ENCODE measurements at regions not wholly inside any gene's neighbourhood (a gene's known extent, or its start where the extent isn't known, plus 50 kb on each side); places are given as distances from the start of the nearest gene placed in this dataset.

DNA sequence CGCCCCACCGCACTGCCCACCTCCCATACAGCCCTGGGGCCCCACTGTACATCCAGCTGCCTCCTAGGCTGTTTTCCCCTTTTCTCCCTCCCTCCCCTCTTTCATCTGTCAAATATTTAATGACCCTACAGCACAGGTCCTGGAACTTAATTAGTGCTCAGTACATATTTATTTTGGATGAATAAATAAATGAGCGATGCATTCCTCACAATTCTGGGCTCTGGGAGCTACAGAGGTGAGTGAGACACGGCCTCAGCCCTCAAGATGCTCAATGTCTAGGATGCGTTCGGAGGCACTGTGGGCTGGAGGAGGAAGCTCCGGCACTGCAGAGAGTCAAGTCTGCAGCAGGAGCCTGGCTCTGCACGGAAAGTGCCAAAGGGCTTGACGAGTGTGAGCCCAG is 175.0 kb downstream of the FAM43A start:
- DNase-seq (ENCODE audit: low read depth, low spot score): no peak
- TF ChIP-seq, protein P1, sequence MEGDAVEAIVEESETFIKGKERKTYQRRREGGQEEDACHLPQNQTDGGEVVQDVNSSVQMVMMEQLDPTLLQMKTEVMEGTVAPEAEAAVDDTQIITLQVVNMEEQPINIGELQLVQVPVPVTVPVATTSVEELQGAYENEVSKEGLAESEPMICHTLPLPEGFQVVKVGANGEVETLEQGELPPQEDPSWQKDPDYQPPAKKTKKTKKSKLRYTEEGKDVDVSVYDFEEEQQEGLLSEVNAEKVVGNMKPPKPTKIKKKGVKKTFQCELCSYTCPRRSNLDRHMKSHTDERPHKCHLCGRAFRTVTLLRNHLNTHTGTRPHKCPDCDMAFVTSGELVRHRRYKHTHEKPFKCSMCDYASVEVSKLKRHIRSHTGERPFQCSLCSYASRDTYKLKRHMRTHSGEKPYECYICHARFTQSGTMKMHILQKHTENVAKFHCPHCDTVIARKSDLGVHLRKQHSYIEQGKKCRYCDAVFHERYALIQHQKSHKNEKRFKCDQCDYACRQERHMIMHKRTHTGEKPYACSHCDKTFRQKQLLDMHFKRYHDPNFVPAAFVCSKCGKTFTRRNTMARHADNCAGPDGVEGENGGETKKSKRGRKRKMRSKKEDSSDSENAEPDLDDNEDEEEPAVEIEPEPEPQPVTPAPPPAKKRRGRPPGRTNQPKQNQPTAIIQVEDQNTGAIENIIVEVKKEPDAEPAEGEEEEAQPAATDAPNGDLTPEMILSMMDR (IDR thresholded peaks at IDR 0.05; ENCODE audit: low read depth, low read length): no peak
- in situ Hi-C loops (cut with HindIII; ENCODE audit: low sequenced_read_pairs): no loop called here
- H3K4me3 ChIP-seq (ENCODE audit: low read depth, low read length): no peak overlapping the region

DNA sequence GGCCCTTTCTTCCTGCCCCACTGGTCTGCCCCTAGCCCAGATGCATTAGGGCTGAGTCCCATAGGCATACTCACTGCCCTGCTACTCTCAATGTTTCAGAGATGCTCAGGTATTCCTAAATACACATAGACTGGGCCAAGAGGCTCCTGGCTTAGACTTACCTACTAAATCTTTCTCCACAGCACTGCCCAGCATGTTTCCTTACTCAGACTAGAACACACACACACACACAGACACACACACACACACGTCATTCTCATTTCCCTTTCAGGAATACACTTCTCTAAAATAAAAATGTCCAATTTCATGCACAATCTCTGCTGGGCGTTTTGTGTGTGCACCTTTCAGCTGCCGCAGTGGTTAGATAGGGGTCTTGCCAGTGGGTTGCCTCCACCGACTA is 175.7 kb downstream of the FAM43A start:
- H3K4me3 ChIP-seq (ENCODE audit: low read depth, low read length): no peak overlapping the region
- no peak for DNase-seq (ENCODE audit: low read depth, low spot score)
- TF ChIP-seq, protein P1 (IDR thresholded peaks at IDR 0.05; ENCODE audit: low read depth, low read length): no peak
- in situ Hi-C loops (cut with HindIII; ENCODE audit: low sequenced_read_pairs): no loop called here

DNA sequence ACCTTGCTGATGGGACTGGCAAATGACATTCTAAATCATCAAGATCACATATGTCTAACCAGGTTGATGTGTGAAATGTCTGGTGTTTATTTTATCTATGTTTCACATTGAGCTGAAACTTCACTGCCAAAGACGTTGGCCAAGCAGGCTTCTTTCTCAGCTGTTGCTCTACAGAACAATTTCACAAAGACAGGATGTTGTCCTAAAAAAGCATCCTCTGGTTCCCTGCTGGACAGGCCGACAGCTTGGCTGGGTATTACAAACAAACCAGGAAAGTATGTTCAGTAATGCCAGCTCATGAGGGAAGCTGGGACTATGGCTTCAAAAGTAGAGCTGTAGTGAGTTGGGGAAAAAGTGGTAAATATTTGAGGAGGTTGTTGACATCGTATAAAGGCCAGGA is 179.4 kb downstream of the FAM43A start:
- H3K4me3 ChIP-seq (ENCODE audit: low read depth, low read length): no peak overlapping the region
- in situ Hi-C loops (cut with HindIII; ENCODE audit: low sequenced_read_pairs): no loop called here
- no peak for DNase-seq (ENCODE audit: low read depth, low spot score)
- TF ChIP-seq, protein P1 (IDR thresholded peaks at IDR 0.05; ENCODE audit: low read depth, low read length): no peak

DNA sequence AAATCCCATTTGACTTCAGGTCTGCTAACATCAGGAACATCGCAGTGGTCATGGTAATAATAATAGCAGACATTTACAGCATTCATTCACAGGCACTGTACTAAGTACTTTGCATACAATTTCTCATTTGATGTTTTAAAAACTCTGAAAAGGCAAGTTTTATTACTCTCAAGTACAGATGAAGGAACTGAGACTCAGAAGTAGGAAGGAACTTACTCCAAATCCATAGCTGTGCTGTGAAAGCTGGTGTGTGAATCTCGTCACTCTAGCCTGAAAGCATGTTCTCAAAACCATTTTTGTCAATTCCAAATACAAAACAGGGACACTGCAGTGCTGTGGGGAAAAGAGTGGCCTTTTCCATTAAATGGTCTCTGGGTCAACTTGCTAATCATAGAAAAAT is 179.9 kb downstream of the FAM43A start:
- TF ChIP-seq, protein P1 (IDR thresholded peaks at IDR 0.05; ENCODE audit: low read depth, low read length): no peak
- in situ Hi-C loops (cut with HindIII; ENCODE audit: low sequenced_read_pairs): no loop called here
- H3K4me3 ChIP-seq (ENCODE audit: low read depth, low read length): no peak overlapping the region
- no peak for DNase-seq (ENCODE audit: low read depth, low spot score)

DNA sequence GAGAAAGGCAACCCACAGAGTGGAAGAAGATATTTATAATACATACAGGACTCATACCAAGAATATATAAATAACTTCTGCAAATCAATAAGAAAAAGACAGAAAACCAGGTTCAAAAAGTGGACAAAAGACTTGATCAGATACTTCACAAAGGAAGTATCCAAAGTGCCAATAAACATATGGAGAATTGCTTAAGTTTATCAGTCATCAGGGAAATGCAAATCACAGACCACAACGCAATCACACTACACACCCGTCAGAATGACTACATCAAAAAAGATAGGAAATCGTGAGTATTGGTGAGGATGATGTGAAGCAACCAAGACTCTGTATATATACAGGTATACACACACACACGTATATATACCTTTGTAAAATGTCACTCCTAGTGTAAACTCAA is 180.6 kb downstream of the FAM43A start:
- TF ChIP-seq, protein P1 (IDR thresholded peaks at IDR 0.05; ENCODE audit: low read depth, low read length): no peak
- in situ Hi-C loops (cut with HindIII; ENCODE audit: low sequenced_read_pairs): no loop called here
- DNase-seq (ENCODE audit: low read depth, low spot score): no peak
- H3K4me3 ChIP-seq (ENCODE audit: low read depth, low read length): no peak overlapping the region

DNA sequence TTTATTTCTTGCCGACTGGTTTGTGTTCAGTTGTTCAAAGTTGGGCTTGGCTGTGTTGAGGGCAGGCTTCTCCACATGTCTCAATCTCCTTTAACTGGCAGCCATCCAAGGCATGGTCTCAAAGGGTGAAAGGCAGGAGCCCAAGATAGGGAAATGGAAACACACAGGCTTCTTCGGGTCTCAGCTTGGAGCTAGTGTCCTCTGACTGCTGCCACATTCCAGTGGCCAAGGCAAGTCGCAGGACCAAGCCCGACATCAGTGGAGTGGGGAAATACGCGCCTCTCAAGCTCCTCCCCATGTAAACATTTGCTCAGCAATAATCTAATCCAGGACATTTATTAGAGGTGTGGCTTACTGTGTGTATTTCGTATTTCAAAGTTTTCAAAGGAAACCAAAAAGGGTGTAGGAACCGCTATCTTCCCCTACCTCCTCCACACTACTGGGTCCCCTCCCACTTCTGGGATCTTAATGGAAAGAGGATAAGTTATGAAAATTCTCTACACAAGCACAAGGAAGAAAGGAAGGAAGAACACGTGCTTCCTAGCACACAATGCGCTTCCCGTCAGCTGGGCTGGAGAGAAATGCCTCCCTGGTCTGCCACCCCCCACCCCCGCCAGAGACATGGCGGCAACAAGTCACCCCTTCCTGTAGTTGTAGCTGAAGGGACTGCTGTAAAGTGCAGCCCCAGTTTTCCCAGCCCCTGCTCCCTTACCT is 181.7 kb downstream of the FAM43A start:
- in situ Hi-C loops (cut with HindIII; ENCODE audit: low sequenced_read_pairs): no loop called here
- DNase-seq (ENCODE audit: low read depth, low spot score): no peak
- TF ChIP-seq, protein P1 (IDR thresholded peaks at IDR 0.05; ENCODE audit: low read depth, low read length): no peak
- H3K4me3 ChIP-seq (ENCODE audit: low read depth, low read length): no peak overlapping the region

All from astrocyte of the spinal cord (primary cell).